DND-41 (cell line): ENCODE measurements at regions not wholly inside any gene's neighbourhood (a gene's known extent, or its start where the extent isn't known, plus 50 kb on each side); places are given as distances from the start of the nearest gene placed in this dataset.

ENCODE experiments used
- EZH2 ChIP-seq: IDR thresholded peaks from 3 replicates; pipeline ENCODE4 v1.6.1; 2012; ENCODE audit warnings: borderline replicate concordance, low read depth, mild to moderate bottlenecking, moderate library complexity, low read length, inconsistent platforms; ENCODE audit not compliant: severe bottlenecking
- TF ChIP-seq, protein P1 (sequence below): IDR thresholded peaks from 2 replicates; pipeline ENCODE4 v1.5.1; 2012; ENCODE audit warnings: borderline replicate concordance, low read length, moderate library complexity, mild to moderate bottlenecking; ENCODE audit not compliant: poor library complexity, severe bottlenecking; ENCODE audit errors: extremely low read depth

DNA sequence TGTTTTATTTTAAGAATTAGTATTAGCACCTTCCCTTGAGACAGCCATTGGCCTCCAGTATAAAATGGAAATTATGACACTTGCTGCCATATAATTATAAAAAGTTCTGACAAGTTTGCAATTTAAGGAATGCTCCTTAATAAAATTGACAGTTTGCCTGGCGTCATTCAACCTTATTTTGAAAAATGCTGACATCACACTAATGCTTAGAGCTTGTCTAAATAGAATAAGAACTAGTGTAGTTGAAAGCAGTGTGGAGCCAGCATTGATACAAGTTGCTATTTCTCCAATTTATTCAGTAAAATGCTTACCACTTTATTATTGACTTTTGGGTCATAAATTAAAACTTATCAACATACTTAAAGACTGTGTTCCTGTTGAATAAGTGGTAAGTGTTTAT, 54.3 kb upstream of the ARX start:
- TF ChIP-seq, protein P1, sequence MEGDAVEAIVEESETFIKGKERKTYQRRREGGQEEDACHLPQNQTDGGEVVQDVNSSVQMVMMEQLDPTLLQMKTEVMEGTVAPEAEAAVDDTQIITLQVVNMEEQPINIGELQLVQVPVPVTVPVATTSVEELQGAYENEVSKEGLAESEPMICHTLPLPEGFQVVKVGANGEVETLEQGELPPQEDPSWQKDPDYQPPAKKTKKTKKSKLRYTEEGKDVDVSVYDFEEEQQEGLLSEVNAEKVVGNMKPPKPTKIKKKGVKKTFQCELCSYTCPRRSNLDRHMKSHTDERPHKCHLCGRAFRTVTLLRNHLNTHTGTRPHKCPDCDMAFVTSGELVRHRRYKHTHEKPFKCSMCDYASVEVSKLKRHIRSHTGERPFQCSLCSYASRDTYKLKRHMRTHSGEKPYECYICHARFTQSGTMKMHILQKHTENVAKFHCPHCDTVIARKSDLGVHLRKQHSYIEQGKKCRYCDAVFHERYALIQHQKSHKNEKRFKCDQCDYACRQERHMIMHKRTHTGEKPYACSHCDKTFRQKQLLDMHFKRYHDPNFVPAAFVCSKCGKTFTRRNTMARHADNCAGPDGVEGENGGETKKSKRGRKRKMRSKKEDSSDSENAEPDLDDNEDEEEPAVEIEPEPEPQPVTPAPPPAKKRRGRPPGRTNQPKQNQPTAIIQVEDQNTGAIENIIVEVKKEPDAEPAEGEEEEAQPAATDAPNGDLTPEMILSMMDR, result no peak
- no peak for TF ChIP-seq EZH2
